ENCODE measurements at regions not wholly inside any gene's neighbourhood (a gene's known extent, or its start where the extent isn't known, plus 50 kb on each side); places are given as distances from the start of the nearest gene placed in this dataset.
A peak's percentile ranks its signal among the peaks of the same experiment; 100 is the strongest.

- 93% methylated on average over 2 of the region's 2 CpGs; no CpG with 5 or more reads in 1 of the 2 experiments for WGBS, 2 experiments (ENCODE audit: extremely low coverage in 1 of 2, insufficient coverage in 1 of 2, insufficient read length in 1 of 2, insufficient replicate concordance in 2 of 2, low coverage in 1 of 2, low lambda C conversion rate in 2 of 2, missing lambda C conversion rate in 1 of 2)
- CTCF ChIA-PET (ENCODE audit: partially characterized antibody), result interaction anchor here (0.5 to 2.7 kb wide), 7 partner anchors 10 to 135 kb away, joined by 3 to 7 read pairs (median 4); no protein-coding TSS in a partner anchor
- no peak overlapping the region for H3K14ac ChIP-seq (ENCODE audit: insufficient read length)
- H3K79me2 ChIP-seq (ENCODE audit: control insufficient read depth in 1 of 2, insufficient read depth in 2 of 2, low read length in 2 of 2), result no peaks in the 10 kb centered on the region
- no peak overlapping the region for H3K18ac ChIP-seq (ENCODE audit: extremely low read depth, low read length)
- no peak overlapping the region for H4K8ac ChIP-seq (ENCODE audit: extremely low read depth, insufficient read depth, low read length)
- FAIRE-seq (no peak), DNase-seq (ENCODE audit: low read depth in 1 of 2, low spot score in 2 of 2) (no peak)
- no peak overlapping the region for H2BK120ac ChIP-seq (replicated peaks; ENCODE audit: low read depth, low read length)
- no peaks in the 10 kb centered on the region for H4K20me1 ChIP-seq (replicated peaks in 1 of 2; ENCODE audit: control insufficient read depth in 1 of 2, insufficient read depth in 2 of 2, low read length in 2 of 2)
- H3K79me1 ChIP-seq (ENCODE audit: low read depth, low read length), result no peaks in the 10 kb centered on the region
- H3K4me3 ChIP-seq (ENCODE audit: extremely low read depth in 1 of 4, insufficient read depth in 2 of 4, low read depth in 3 of 4, low read length in 4 of 4), result no peak overlapping the region
- TF ChIP-seq KDM1A (IDR thresholded peaks at IDR 0.05; ENCODE audit: borderline replicate concordance, low read length) (no peak), SP2 (IDR thresholded peaks at IDR 0.05; ENCODE audit: low read length) (peak; percentile 6; the same call in 1 of the 2 replicates), CTCF (IDR thresholded peaks at IDR 0.05; ENCODE audit: control extremely low read depth in 1 of 3, insufficient read depth in 1 of 3, low read depth in 1 of 3, low read length in 3 of 3) (peak; percentile 24 to 65 (median 62); a peak in 2 of 4 replicates), RAD21 (IDR thresholded peaks at IDR 0.05 in 1 of 2, conservative IDR thresholded peaks at IDR 0.05 in 1 of 2; ENCODE audit: low read depth in 2 of 2, low read length in 2 of 2) (peak in 1 of 2 experiments; percentile 24; a peak in 2 of 4 replicates), MAFK (IDR thresholded peaks at IDR 0.05; ENCODE audit: low read depth, low read length) (peak; percentile 15; the same call in 1 of the 2 replicates)
- H3K36me3 ChIP-seq (ENCODE audit: control insufficient read depth in 2 of 4, insufficient read depth in 4 of 4, low read length in 3 of 4), result no peaks in the 10 kb centered on the region
- H2BK5ac ChIP-seq (ENCODE audit: low read depth, low read length), result peak overlapping the region; percentile 35; the same call in 1 of the 2 replicates
- H3K4ac ChIP-seq (replicated peaks; ENCODE audit: insufficient read length, low read depth, low read length), result no peak overlapping the region
- no peak overlapping the region for H3K4me2 ChIP-seq (ENCODE audit: insufficient read depth in 1 of 2, low read depth in 2 of 2, low read length in 2 of 2)
- H4K5ac ChIP-seq (ENCODE audit: insufficient read length, low read depth, low read length), result no peak overlapping the region
- H2BK12ac ChIP-seq (ENCODE audit: low read depth, low read length), result no peak overlapping the region
- H3K27me3 ChIP-seq (replicated peaks in 1 of 4; ENCODE audit: control insufficient read depth in 3 of 4, extremely low read depth in 1 of 4, insufficient read depth in 3 of 4, low read length in 3 of 4), result no peaks in the 10 kb centered on the region
- H3K4me1 ChIP-seq (replicated peaks in 1 of 4; ENCODE audit: control insufficient read depth in 3 of 4, insufficient read depth in 4 of 4, low read length in 3 of 4), result no peaks in the 10 kb centered on the region
- POLR2A ChIA-PET (ENCODE audit: partially characterized antibody), result interaction anchor here (0.5 kb wide), 1 partner anchor 342 kb away, joined by 3 read pairs; no protein-coding TSS in a partner anchor
- no peaks in the 10 kb centered on the region; a peak in 1 of 4 replicates for H3K9me3 ChIP-seq (ENCODE audit: insufficient read depth in 2 of 2, low read depth in 1 of 2, low read length in 1 of 2)
- no peak overlapping the region for H3K56ac ChIP-seq (replicated peaks; ENCODE audit: insufficient read length, low read depth, low read length)
- H3K9ac ChIP-seq (replicated peaks in 1 of 4; ENCODE audit: extremely low read depth in 1 of 4, low read depth in 3 of 4, low read length in 3 of 4), result no peak overlapping the region
- H4K91ac ChIP-seq (replicated peaks; ENCODE audit: insufficient read length, low read length), result no peak overlapping the region
- no peak overlapping the region for H2BK20ac ChIP-seq (ENCODE audit: low read length)
- no peak overlapping the region for H2AK5ac ChIP-seq (ENCODE audit: low read depth, low read length)
- no peak overlapping the region for H3K23ac ChIP-seq (ENCODE audit: insufficient read length)
- H2AFZ ChIP-seq (ENCODE audit: low read length), result no peak overlapping the region
- no peak overlapping the region for H2BK15ac ChIP-seq (ENCODE audit: low read length)
- no peaks in the 10 kb centered on the region for H3K23me2 ChIP-seq (ENCODE audit: low read depth, low read length)
- H3K27ac ChIP-seq (ENCODE audit: low read depth, low read length), result no peak overlapping the region
Measured at GRCh38 chr6:68400396-68400795, 234.7 kb upstream of the ADGRB3 start.

Data from H1 (cell line).